ENCODE measurements at regions not wholly inside any gene's neighbourhood (a gene's known extent, or its start where the extent isn't known, plus 50 kb on each side); places are given as distances from the start of the nearest gene placed in this dataset.

GRCh38 chr2:5064687-5065086, 627.5 kb upstream of the SOX11 start:
- no peaks in the 10 kb centered on the region for H3K9me3 ChIP-seq
- H3K27me3 ChIP-seq = no peaks in the 10 kb centered on the region
- no peaks in the 10 kb centered on the region for H3K36me3 ChIP-seq
- TF ChIP-seq POLR2A (IDR thresholded peaks at IDR 0.05) (no peak), CTCF (IDR thresholded peaks at IDR 0.05) (no peak), POLR2AphosphoS5 (IDR thresholded peaks at IDR 0.05) (no peak)
- intact Hi-C loops (cut with DNase I; ENCODE audit: low total_unique reads) = no loop called here
- DNase-seq (ENCODE audit: low spot score in 2 of 2) = no peak
- no peaks in the 10 kb centered on the region for H3K4me1 ChIP-seq
- no peak overlapping the region for H3K4me3 ChIP-seq
- no peak overlapping the region for H3K27ac ChIP-seq

- no peak for DNase-seq (ENCODE audit: low spot score in 2 of 2)
- H3K27me3 ChIP-seq = no peaks in the 10 kb centered on the region
- no peaks in the 10 kb centered on the region for H3K4me1 ChIP-seq
- intact Hi-C loops (cut with DNase I; ENCODE audit: low total_unique reads) = no loop called here
- no peaks in the 10 kb centered on the region for H3K36me3 ChIP-seq
- no peak overlapping the region for H3K27ac ChIP-seq
- no peaks in the 10 kb centered on the region for H3K9me3 ChIP-seq
- TF ChIP-seq CTCF (IDR thresholded peaks at IDR 0.05) = no peak
- no peak for TF ChIP-seq POLR2A (IDR thresholded peaks at IDR 0.05)
- TF ChIP-seq POLR2AphosphoS5 (IDR thresholded peaks at IDR 0.05) = no peak
- H3K4me3 ChIP-seq = no peak overlapping the region
Observed at GRCh38 chr2:5067816-5068215, 624.4 kb upstream of the SOX11 start.

- Histone ChIP-seq H3K27ac (no peak overlapping the region), H3K27me3 (no peaks in the 10 kb centered on the region), H3K36me3 (no peaks in the 10 kb centered on the region), H3K9me3 (no peaks in the 10 kb centered on the region), H3K4me1 (no peaks in the 10 kb centered on the region), H3K4me3 (no peak overlapping the region)
- TF ChIP-seq CTCF (IDR thresholded peaks at IDR 0.05) = no peak
- no peak for TF ChIP-seq POLR2A (IDR thresholded peaks at IDR 0.05)
- TF ChIP-seq POLR2AphosphoS5 (IDR thresholded peaks at IDR 0.05) = no peak
- DNase-seq (ENCODE audit: low spot score in 2 of 2) = no peak
- intact Hi-C loops (cut with DNase I; ENCODE audit: low total_unique reads) = no loop called here
Observed at GRCh38 chr2:5070257-5070656, 621.9 kb upstream of the SOX11 start.

- DNase-seq (ENCODE audit: low spot score in 2 of 2) = no peak
- Histone ChIP-seq H3K27me3 (no peaks in the 10 kb centered on the region), H3K36me3 (no peaks in the 10 kb centered on the region), H3K4me3 (no peak overlapping the region), H3K9me3 (no peaks in the 10 kb centered on the region), H3K27ac (no peak overlapping the region), H3K4me1 (no peaks in the 10 kb centered on the region)
- TF ChIP-seq CTCF (IDR thresholded peaks at IDR 0.05) (no peak), POLR2AphosphoS5 (IDR thresholded peaks at IDR 0.05) (no peak), POLR2A (IDR thresholded peaks at IDR 0.05) (no peak)
- intact Hi-C loops (cut with DNase I; ENCODE audit: low total_unique reads) = loop anchor here (5.0 kb wide), 1 partner anchor 402 kb away; no protein-coding TSS in a partner anchor
Observed at GRCh38 chr2:5074733-5075132, 617.5 kb upstream of the SOX11 start.

GRCh38 chr2:5076599-5076998, 615.6 kb upstream of the SOX11 start:
- Histone ChIP-seq H3K4me1 (no peaks in the 10 kb centered on the region), H3K4me3 (no peak overlapping the region), H3K36me3 (no peaks in the 10 kb centered on the region), H3K27me3 (no peaks in the 10 kb centered on the region), H3K9me3 (no peaks in the 10 kb centered on the region), H3K27ac (no peak overlapping the region)
- intact Hi-C loops (cut with DNase I; ENCODE audit: low total_unique reads) = loop anchor here (5.0 kb wide), 1 partner anchor 404 kb away; no protein-coding TSS in a partner anchor
- no peak for TF ChIP-seq POLR2A (IDR thresholded peaks at IDR 0.05)
- TF ChIP-seq CTCF (IDR thresholded peaks at IDR 0.05) = no peak
- TF ChIP-seq POLR2AphosphoS5 (IDR thresholded peaks at IDR 0.05) = no peak
- no peak for DNase-seq (ENCODE audit: low spot score in 2 of 2)

Data from breast epithelium (tissue), 4 donors.